ENCODE measurements at regions not wholly inside any gene's neighbourhood (a gene's known extent, or its start where the extent isn't known, plus 50 kb on each side); places are given as distances from the start of the nearest gene placed in this dataset.

- no peaks in the 10 kb centered on the region for H3K36me3 Mint-ChIP-seq (ENCODE audit: low read depth)
Observed at GRCh38 chrX:110444996-110445395, 86.3 kb downstream of the RTL9 start.

GRCh38 chrX:110448459-110448858, 89.8 kb downstream of the RTL9 start:
- Mint-ChIP-seq H3K4me1 (ENCODE audit: low read depth) (no peaks in the 10 kb centered on the region), H3K27me3 (ENCODE audit: insufficient read depth) (peaks cover 15% of the 10 kb centered on the region), H3K36me3 (ENCODE audit: low read depth) (no peaks in the 10 kb centered on the region), H3K4me3 (no peak overlapping the region), H3K27ac (no peak overlapping the region), H3K9me3 (no peaks in the 10 kb centered on the region)
- no peak for TF ChIP-seq CTCF (IDR thresholded peaks at IDR 0.05)
- no peak for DNase-seq

More at GRCh38 chrX:110444996-110445395, 86.3 kb downstream of the RTL9 start:
- no peak for TF ChIP-seq CTCF (IDR thresholded peaks at IDR 0.05)
- H3K27ac Mint-ChIP-seq: no peak overlapping the region
- peaks cover 15% of the 10 kb centered on the region for H3K27me3 Mint-ChIP-seq (ENCODE audit: insufficient read depth)
- H3K9me3 Mint-ChIP-seq: no peaks in the 10 kb centered on the region
- H3K4me3 Mint-ChIP-seq: no peak overlapping the region
- no peaks in the 10 kb centered on the region for H3K4me1 Mint-ChIP-seq (ENCODE audit: low read depth)
- DNase-seq: no peak

GRCh38 chrX:110449312-110449711, 90.7 kb downstream of the RTL9 start:
- no peaks in the 10 kb centered on the region for H3K36me3 Mint-ChIP-seq (ENCODE audit: low read depth)
- no peaks in the 10 kb centered on the region for H3K4me1 Mint-ChIP-seq (ENCODE audit: low read depth)
- no peak overlapping the region for H3K4me3 Mint-ChIP-seq
- peaks cover 15% of the 10 kb centered on the region for H3K27me3 Mint-ChIP-seq (ENCODE audit: insufficient read depth)
- no peaks in the 10 kb centered on the region for H3K9me3 Mint-ChIP-seq
- no peak for DNase-seq
- no peak for TF ChIP-seq CTCF (IDR thresholded peaks at IDR 0.05)
- H3K27ac Mint-ChIP-seq: no peak overlapping the region

- TF ChIP-seq CTCF (IDR thresholded peaks at IDR 0.05): peak; percentile 82
- Mint-ChIP-seq H3K27me3 (ENCODE audit: insufficient read depth) (peaks cover 15% of the 10 kb centered on the region), H3K4me3 (no peak overlapping the region), H3K9me3 (no peaks in the 10 kb centered on the region), H3K27ac (no peak overlapping the region), H3K4me1 (ENCODE audit: low read depth) (no peaks in the 10 kb centered on the region), H3K36me3 (ENCODE audit: low read depth) (no peaks in the 10 kb centered on the region)
- DNase-seq: peak; percentile 42
Observed at GRCh38 chrX:110450050-110450449, 91.4 kb downstream of the RTL9 start.

GRCh38 chrX:110454336-110454735, 95.7 kb downstream of the RTL9 start:
- no peak overlapping the region for H3K4me3 Mint-ChIP-seq
- no peak for TF ChIP-seq CTCF (IDR thresholded peaks at IDR 0.05)
- no peak for DNase-seq
- H3K27ac Mint-ChIP-seq: no peak overlapping the region
- no peaks in the 10 kb centered on the region for H3K9me3 Mint-ChIP-seq
- peaks cover 18% of the 10 kb centered on the region for H3K27me3 Mint-ChIP-seq (ENCODE audit: insufficient read depth)
- H3K4me1 Mint-ChIP-seq (ENCODE audit: low read depth): no peaks in the 10 kb centered on the region
- H3K36me3 Mint-ChIP-seq (ENCODE audit: low read depth): no peaks in the 10 kb centered on the region

- H3K4me3 Mint-ChIP-seq: no peak overlapping the region
- no peaks in the 10 kb centered on the region for H3K4me1 Mint-ChIP-seq (ENCODE audit: low read depth)
- DNase-seq: no peak
- no peaks in the 10 kb centered on the region for H3K36me3 Mint-ChIP-seq (ENCODE audit: low read depth)
- peaks cover 7% of the 10 kb centered on the region for H3K27me3 Mint-ChIP-seq (ENCODE audit: insufficient read depth)
- no peaks in the 10 kb centered on the region for H3K9me3 Mint-ChIP-seq
- no peak overlapping the region for H3K27ac Mint-ChIP-seq
- TF ChIP-seq CTCF (IDR thresholded peaks at IDR 0.05): peak; percentile 46; the same call in 1 of the 2 replicates
Observed at GRCh38 chrX:110462957-110463356, 104.3 kb downstream of the RTL9 start.
